ENCODE measurements at regions not wholly inside any gene's neighbourhood (a gene's known extent, or its start where the extent isn't known, plus 50 kb on each side); places are given as distances from the start of the nearest gene placed in this dataset.

DNA sequence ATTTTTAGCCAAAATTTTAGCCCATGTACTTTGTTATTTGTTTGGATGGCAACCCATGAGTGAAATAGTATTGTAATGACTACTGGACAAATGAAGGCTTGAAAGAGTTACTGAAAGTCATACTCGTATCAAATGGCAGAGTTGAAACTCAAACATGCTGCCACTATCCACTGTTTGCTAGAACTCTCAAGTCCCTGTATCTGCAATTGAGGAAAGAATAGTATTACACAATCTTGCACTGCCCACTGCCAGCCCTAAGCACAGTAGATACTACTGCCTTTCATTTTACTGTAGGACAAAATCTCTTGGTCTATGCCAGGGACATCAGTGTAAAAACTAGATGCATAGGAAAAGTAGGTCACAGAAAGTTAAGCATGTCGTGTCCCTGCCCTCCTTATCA lies 581.1 kb upstream of the PLXNA2 start:
- Histone ChIP-seq H3K4me1 (no peaks in the 10 kb centered on the region), H3K27me3 (no peaks in the 10 kb centered on the region), H3K4me3 (no peak overlapping the region), H3K36me3 (no peaks in the 10 kb centered on the region), H3K27ac (no peak overlapping the region), H3K9me3 (no peaks in the 10 kb centered on the region)
- no peak for DNase-seq (ENCODE audit: low spot score in 2 of 2)
- intact Hi-C loops (cut with DNase I), result no loop called here
- no peak for TF ChIP-seq CTCF (IDR thresholded peaks at IDR 0.05)

DNA sequence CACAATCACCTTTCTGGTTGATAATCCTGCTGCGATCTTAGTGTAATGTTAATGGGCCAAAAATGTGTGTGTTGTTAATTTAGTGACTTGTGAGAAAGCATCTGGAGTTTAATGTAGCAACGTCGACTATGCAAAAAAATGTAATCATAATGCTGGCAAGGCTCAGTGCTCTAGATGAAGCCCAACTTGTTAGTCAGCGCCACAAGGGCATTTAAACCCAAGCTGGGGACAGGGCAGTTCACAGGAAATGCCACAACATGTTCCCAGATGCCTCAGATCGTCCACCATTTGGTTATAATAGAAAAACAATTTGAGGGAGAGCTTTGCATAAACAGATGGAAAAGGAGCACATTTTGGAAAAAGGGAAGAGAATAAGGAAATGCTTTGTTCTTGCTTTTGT lies 585.4 kb upstream of the PLXNA2 start:
- Histone ChIP-seq H3K9me3 (no peaks in the 10 kb centered on the region), H3K27me3 (no peaks in the 10 kb centered on the region), H3K4me3 (no peak overlapping the region), H3K36me3 (no peaks in the 10 kb centered on the region), H3K4me1 (no peaks in the 10 kb centered on the region), H3K27ac (no peak overlapping the region)
- intact Hi-C loops (cut with DNase I), result no loop called here
- no peak for TF ChIP-seq CTCF (IDR thresholded peaks at IDR 0.05)
- DNase-seq (ENCODE audit: low spot score in 2 of 2), result no peak

DNA sequence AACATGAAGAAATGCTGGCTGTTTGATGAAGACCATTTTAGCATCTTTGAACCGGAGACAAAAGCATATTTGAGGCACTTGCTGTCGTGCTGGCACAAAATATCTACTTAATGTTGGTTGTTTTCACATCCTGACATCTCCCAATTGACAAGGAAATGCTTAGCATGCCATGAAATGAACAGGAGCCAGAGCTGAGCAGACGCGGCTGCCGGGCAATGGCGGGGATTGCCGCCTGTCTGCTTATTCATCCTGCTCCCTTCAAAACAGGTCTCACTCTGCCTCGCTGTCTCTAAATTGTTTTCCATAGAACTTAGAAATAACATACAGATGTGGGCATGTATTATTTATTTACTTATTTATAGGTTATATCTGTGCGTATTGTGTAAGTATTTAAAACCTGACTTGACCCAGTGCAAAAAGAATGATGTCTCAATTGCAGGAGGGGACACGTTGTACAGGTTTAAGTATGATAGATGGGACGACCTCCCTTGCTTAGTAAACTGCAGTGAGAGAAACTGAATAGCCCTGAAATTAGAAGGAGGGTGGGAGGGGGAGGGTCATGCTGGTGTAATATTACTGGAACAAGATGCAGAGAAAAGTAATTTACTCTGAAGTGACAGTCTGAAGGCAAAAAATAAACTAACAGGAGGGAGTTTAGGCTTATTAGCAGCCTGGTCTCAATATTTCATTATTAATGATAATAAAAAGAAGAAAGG lies 590.4 kb upstream of the PLXNA2 start:
- intact Hi-C loops (cut with DNase I), result no loop called here
- Histone ChIP-seq H3K27ac (peak overlapping the region; percentile 14 to 38), H3K9me3 (no peaks in the 10 kb centered on the region), H3K36me3 (no peaks in the 10 kb centered on the region), H3K4me1 (no peaks in the 10 kb centered on the region), H3K4me3 (peak overlapping the region; percentile 3 to 39), H3K27me3 (no peaks in the 10 kb centered on the region)
- no peak for DNase-seq (ENCODE audit: low spot score in 2 of 2)
- no peak for TF ChIP-seq CTCF (IDR thresholded peaks at IDR 0.05)

DNA sequence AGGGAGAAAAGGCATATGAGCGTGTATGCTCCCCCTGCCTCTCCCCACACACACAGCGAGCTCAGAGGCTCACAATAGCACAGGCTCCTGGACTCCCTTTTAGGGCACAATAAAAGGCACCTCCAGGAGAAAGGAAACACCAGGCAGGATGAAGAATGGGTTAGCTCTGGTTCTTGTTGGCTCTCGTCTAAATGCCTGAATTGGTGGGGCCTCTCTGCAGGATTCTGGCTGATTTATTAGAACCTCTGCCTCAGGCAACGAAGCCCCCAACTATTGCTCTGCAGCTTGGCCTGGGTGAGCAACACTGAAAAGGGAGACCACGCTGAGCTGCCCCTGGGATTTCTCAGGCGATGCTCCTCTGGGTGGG lies 590.9 kb upstream of the PLXNA2 start:
- DNase-seq (ENCODE audit: low spot score in 2 of 2), result no peak
- TF ChIP-seq CTCF (IDR thresholded peaks at IDR 0.05), result no peak
- H3K27me3 ChIP-seq, result no peaks in the 10 kb centered on the region
- H3K4me1 ChIP-seq, result no peaks in the 10 kb centered on the region
- H3K36me3 ChIP-seq, result no peaks in the 10 kb centered on the region
- no peaks in the 10 kb centered on the region for H3K9me3 ChIP-seq
- intact Hi-C loops (cut with DNase I), result no loop called here
- H3K27ac ChIP-seq, result peak overlapping the region in 1 of 2 donors; percentile 38
- no peak overlapping the region for H3K4me3 ChIP-seq

GRCh38 chr1:208835781-208836180 lies 591.6 kb upstream of the PLXNA2 start:
- H3K4me3 ChIP-seq, result no peak overlapping the region
- H3K4me1 ChIP-seq, result no peaks in the 10 kb centered on the region
- H3K27ac ChIP-seq, result no peak overlapping the region
- no peaks in the 10 kb centered on the region for H3K27me3 ChIP-seq
- no peaks in the 10 kb centered on the region for H3K36me3 ChIP-seq
- intact Hi-C loops (cut with DNase I), result no loop called here
- TF ChIP-seq CTCF (IDR thresholded peaks at IDR 0.05), result no peak
- no peak for DNase-seq (ENCODE audit: low spot score in 2 of 2)
- no peaks in the 10 kb centered on the region for H3K9me3 ChIP-seq

DNA sequence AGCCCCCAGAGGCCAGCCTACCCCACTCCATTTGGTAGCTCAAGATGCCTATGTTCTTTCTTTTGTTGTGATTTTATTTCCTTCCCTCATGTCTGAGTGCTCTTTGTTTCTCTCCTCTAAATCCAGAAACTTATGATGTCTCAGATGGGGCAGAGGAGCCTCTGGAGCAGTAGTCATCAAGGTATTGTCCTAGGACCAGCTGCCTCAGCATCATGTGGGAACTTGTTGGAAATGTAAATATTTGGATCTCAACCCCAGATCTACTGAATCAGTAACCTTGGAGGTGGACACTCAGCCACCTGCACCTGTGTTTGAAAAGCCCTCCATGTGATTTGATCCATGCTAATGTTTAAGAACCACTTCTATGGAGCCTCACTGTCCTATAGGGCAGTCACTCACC lies 593.1 kb upstream of the PLXNA2 start:
- H3K36me3 ChIP-seq, result no peaks in the 10 kb centered on the region
- no peaks in the 10 kb centered on the region for H3K4me1 ChIP-seq
- no peak overlapping the region for H3K27ac ChIP-seq
- TF ChIP-seq CTCF (IDR thresholded peaks at IDR 0.05), result no peak
- H3K27me3 ChIP-seq, result no peaks in the 10 kb centered on the region
- H3K9me3 ChIP-seq, result no peaks in the 10 kb centered on the region
- H3K4me3 ChIP-seq, result no peak overlapping the region
- intact Hi-C loops (cut with DNase I), result no loop called here
- DNase-seq (ENCODE audit: low spot score in 2 of 2), result no peak

All from ascending aorta (tissue), 2 donors.